Fibroblast of lung (primary cell): ENCODE measurements at regions not wholly inside any gene's neighbourhood (a gene's known extent, or its start where the extent isn't known, plus 50 kb on each side); places are given as distances from the start of the nearest gene placed in this dataset.

Source experiments
- DNase-seq, 2 donors: peaks; one replicate each; pipeline versions ENCODE4 v3.0.0 to v3.0.0-alpha.2; 2010; ENCODE audit warnings: low read depth in 2 of 2
- H2AFZ ChIP-seq: 2 replicates; pipeline ENCODE4 v1.5.1; 2012; ENCODE audit warnings: low read length, control low read depth, inconsistent platforms
- H3K27ac ChIP-seq: 2 replicates; pipeline ENCODE4 v1.5.1; 2011; ENCODE audit warnings: low read length, control low read depth; ENCODE audit not compliant: insufficient read depth
- H3K27me3 ChIP-seq: 2 replicates; pipeline ENCODE4 v1.5.1; 2011; ENCODE audit warnings: mild to moderate bottlenecking, low read length; ENCODE audit not compliant: control insufficient read depth, insufficient read depth
- H3K36me3 ChIP-seq: 2 replicates; pipeline ENCODE4 v1.5.1; 2011; ENCODE audit warnings: low read length; ENCODE audit not compliant: control insufficient read depth, insufficient read depth
- H3K4me1 ChIP-seq: 2 replicates; pipeline ENCODE4 v1.5.1; 2011; ENCODE audit warnings: low read length; ENCODE audit not compliant: control insufficient read depth, insufficient read depth; ENCODE audit errors: extremely low read depth
- H3K4me2 ChIP-seq: 2 replicates; pipeline ENCODE4 v1.5.1; 2011; ENCODE audit warnings: low read length, control low read depth; ENCODE audit not compliant: insufficient read depth; ENCODE audit errors: extremely low read depth
- H3K4me3 ChIP-seq, 4 experiments: fragments of 200-600 bp in 1 of 4; sonication (generic) in 1 of 4; replicated peaks in 1 of 4; 2 replicates each; pipeline ENCODE4 v1.5.1; 2011 to 2016; ENCODE audit warnings: low read length in 4 of 4, low read depth in 3 of 4, mild to moderate bottlenecking in 3 of 4, control low read depth in 2 of 4, inconsistent platforms in 1 of 4, mixed read lengths in 1 of 4; ENCODE audit not compliant: insufficient read depth in 1 of 4; ENCODE audit errors: control extremely low read depth in 1 of 4
- H3K79me2 ChIP-seq: 2 replicates; pipeline ENCODE4 v1.5.1; 2012; ENCODE audit warnings: mild to moderate bottlenecking, low read length, inconsistent platforms; ENCODE audit not compliant: control insufficient read depth, insufficient read depth
- H3K9ac ChIP-seq: 2 replicates; pipeline ENCODE4 v1.5.1; 2011; ENCODE audit warnings: mild to moderate bottlenecking, low read length, control low read depth; ENCODE audit not compliant: insufficient read depth
- H3K9me3 ChIP-seq: 2 replicates; pipeline ENCODE4 v1.5.1; 2012; ENCODE audit warnings: low read depth, low read length; ENCODE audit not compliant: control insufficient read depth, insufficient read depth
- H4K20me1 ChIP-seq: 2 replicates; pipeline ENCODE4 v1.5.1; 2011; ENCODE audit warnings: low read length; ENCODE audit not compliant: control insufficient read depth, insufficient read depth; ENCODE audit errors: extremely low read depth
- CTCF ChIP-seq, 2 donors: IDR thresholded peaks in 1 of 2; conservative IDR thresholded peaks in 1 of 2; 1 replicate in 1 of 2; 2 replicates in 1 of 2; pipeline ENCODE4 v1.5.1; 2011 to 2012; ENCODE audit warnings: low read length in 2 of 2, control low read depth in 1 of 2, inconsistent platforms in 1 of 2, low read depth in 1 of 2, mild to moderate bottlenecking in 1 of 2
- EZH2 ChIP-seq: IDR thresholded peaks from 2 replicates; pipeline ENCODE4 v1.5.1; 2012; ENCODE audit warnings: low read length, control low read depth, mild to moderate bottlenecking; ENCODE audit errors: missing control alignments

GRCh38 chr17:79435296-79435695, 175.6 kb downstream of the RBFOX3 start:
- H2AFZ ChIP-seq = no peak overlapping the region
- no peak overlapping the region for H3K4me2 ChIP-seq
- H3K4me3 ChIP-seq = no peak overlapping the region
- H3K79me2 ChIP-seq = no peaks in the 10 kb centered on the region
- H4K20me1 ChIP-seq = no peaks in the 10 kb centered on the region
- no peaks in the 10 kb centered on the region for H3K27me3 ChIP-seq
- no peak overlapping the region for H3K27ac ChIP-seq
- H3K9me3 ChIP-seq = no peaks in the 10 kb centered on the region
- H3K36me3 ChIP-seq = no peaks in the 10 kb centered on the region
- no peak for TF ChIP-seq CTCF (conservative IDR thresholded peaks at IDR 0.05 in 1 of 2, IDR thresholded peaks at IDR 0.05 in 1 of 2; ENCODE audit: low read depth in 1 of 2, low read length in 2 of 2)
- no peak for TF ChIP-seq EZH2
- no peak for DNase-seq
- H3K9ac ChIP-seq = no peak overlapping the region
- no peaks in the 10 kb centered on the region for H3K4me1 ChIP-seq

- H2AFZ ChIP-seq = no peak overlapping the region
- H3K9me3 ChIP-seq = no peaks in the 10 kb centered on the region
- H3K4me1 ChIP-seq = no peaks in the 10 kb centered on the region
- H3K4me3 ChIP-seq = no peak overlapping the region
- H3K27me3 ChIP-seq = no peaks in the 10 kb centered on the region
- H3K9ac ChIP-seq = no peak overlapping the region
- no peak overlapping the region for H3K27ac ChIP-seq
- no peaks in the 10 kb centered on the region for H3K79me2 ChIP-seq
- H4K20me1 ChIP-seq = no peaks in the 10 kb centered on the region
- H3K4me2 ChIP-seq = no peak overlapping the region
- TF ChIP-seq CTCF (conservative IDR thresholded peaks at IDR 0.05 in 1 of 2, IDR thresholded peaks at IDR 0.05 in 1 of 2; ENCODE audit: low read depth in 1 of 2, low read length in 2 of 2) (no peak), EZH2 (no peak)
- no peak for DNase-seq
- no peaks in the 10 kb centered on the region for H3K36me3 ChIP-seq
These were observed 176.6 kb downstream of the RBFOX3 start for GRCh38 chr17:79434215-79434614.

- H3K27me3 ChIP-seq = no peaks in the 10 kb centered on the region
- H3K4me1 ChIP-seq = no peaks in the 10 kb centered on the region
- no peaks in the 10 kb centered on the region for H3K79me2 ChIP-seq
- H4K20me1 ChIP-seq = no peaks in the 10 kb centered on the region
- no peak for DNase-seq
- H3K9ac ChIP-seq = no peak overlapping the region
- TF ChIP-seq EZH2 = no peak
- no peak for TF ChIP-seq CTCF (conservative IDR thresholded peaks at IDR 0.05 in 1 of 2, IDR thresholded peaks at IDR 0.05 in 1 of 2; ENCODE audit: low read depth in 1 of 2, low read length in 2 of 2)
- no peak overlapping the region for H2AFZ ChIP-seq
- H3K4me2 ChIP-seq = no peak overlapping the region
- H3K36me3 ChIP-seq = no peaks in the 10 kb centered on the region
- H3K27ac ChIP-seq = no peak overlapping the region
- H3K4me3 ChIP-seq = no peak overlapping the region
- no peaks in the 10 kb centered on the region for H3K9me3 ChIP-seq
These were observed 177.5 kb downstream of the RBFOX3 start for GRCh38 chr17:79433379-79433778.
